AML-193 (cell line): ENCODE measurements at regions not wholly inside any gene's neighbourhood (a gene's known extent, or its start where the extent isn't known, plus 50 kb on each side); places are given as distances from the start of the nearest gene placed in this dataset.

Source experiments
- DNase-seq, 2 experiments: peaks; one replicate each; lab custom pipeline; 2025; lab: John Stamatoyannopoulos, UW

DNA sequence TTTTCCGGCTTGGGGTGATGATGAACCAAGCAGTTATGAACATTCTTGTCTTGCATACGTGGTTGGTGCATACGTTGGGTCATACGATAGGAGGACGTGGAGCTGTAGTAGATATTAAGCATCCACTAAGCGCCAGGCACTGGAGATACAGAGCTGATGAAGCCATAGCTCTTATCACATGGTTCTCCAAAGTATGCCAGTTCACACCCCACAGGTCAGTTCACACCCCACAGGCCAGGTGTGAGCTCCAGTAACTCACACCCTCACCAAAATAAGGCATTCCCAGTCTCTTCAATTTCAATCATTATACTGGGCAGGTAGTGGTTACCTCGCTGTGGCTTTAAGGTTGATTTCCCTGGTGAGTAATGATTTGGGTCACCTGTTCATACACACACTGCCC lies 335.5 kb downstream of the FOXL1 start:
- DNase-seq, result no peak

DNA sequence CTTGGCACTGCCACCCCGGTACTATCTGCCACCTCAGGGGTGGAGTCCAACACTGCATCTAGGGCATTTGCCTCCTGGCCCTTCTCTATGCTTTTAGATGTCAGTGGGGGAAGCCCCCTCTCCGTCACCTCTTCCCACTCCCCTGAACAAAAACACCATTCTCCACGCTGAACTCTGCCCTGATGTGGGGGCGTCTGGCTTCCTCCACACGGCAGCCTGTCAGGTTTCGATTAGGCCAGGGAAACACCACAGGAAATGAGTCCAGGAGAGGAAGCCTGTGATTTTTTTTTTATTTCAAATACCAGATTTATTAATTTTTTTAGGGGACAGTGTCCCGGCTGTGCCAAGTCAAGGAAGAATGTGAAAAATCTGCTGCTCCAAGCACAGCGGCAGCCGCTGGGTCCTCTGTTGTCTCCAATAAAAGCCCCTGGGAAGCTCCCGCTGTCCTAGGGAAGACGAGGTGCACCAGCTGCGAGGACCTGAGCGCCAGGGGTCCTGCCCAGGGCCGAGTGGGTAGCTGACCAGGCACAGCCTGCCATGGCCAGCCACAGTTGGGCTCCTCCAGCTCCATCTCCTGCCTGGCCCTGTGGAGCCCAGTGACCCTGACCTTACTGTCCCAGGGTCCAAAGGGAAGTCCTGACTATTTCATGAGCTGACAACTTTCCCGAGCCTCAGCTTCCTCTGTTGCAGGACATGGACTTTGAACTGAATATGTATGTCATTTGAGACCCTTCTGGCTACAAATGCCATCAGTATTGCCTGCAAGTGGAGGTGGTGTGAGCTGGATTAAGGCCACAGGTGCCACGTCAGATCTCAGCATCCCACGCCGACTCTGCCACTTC lies 336.7 kb downstream of the FOXL1 start:
- no peak for DNase-seq

- no peak for DNase-seq
These were observed 339.4 kb downstream of the FOXL1 start for GRCh38 chr16:86917471-86918365.

GRCh38 chr16:86918637-86919036 lies 340.3 kb downstream of the FOXL1 start:
- DNase-seq, result no peak

DNA sequence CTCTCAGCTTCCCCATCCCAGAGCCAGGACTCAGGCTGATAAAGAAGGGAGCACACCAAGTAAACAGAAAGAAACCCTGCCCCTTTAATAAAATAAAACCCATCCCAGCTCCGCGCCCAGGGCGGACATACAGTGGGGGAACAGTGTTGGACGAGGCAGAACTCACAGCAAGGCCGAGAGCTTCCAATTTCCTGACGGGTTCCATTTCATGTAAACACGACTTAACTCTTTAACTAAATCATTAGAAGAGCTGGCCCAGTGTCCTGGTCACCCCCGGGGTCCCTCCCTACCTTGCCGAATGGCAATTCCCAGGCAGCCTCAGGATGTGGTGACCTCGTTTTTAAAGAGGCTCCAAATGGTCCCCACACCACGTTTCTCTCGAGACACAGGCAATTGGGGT lies 340.7 kb downstream of the FOXL1 start:
- DNase-seq, result no peak

DNA sequence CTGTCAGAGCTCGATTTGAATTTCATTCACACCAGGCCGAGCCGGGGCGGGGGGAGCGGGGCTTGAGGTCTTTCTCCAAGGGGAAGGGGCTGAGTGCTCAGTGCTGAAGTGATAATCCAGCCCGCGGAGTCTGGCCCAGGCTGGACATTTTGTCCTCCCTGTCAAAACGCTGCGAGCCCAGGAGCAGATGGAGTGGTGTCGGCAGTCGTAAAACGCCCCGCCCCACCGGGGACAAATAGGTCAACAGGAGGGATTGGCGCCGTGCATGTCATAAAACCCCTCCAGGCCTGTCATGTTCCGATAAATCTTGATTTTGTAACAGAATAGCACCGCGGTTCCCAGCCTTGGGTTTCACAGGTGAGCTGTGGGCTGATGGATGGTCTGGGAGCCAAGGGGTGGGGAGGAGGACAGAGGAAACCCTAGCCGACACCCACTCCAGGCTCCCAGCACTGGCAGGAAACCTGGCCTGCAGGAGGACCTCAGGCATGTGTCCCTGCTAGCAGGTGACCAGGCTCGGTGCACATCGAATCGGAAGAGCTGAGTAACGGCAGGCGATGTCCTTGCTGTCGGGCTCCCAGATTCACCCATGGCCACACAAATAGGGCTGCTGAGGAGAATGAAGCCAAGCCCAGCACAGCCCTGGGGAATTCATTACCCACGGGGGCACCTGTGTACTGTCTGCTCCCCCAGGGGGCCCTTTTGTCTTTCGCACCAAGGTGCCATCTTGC lies 341.4 kb downstream of the FOXL1 start:
- no peak for DNase-seq

DNA sequence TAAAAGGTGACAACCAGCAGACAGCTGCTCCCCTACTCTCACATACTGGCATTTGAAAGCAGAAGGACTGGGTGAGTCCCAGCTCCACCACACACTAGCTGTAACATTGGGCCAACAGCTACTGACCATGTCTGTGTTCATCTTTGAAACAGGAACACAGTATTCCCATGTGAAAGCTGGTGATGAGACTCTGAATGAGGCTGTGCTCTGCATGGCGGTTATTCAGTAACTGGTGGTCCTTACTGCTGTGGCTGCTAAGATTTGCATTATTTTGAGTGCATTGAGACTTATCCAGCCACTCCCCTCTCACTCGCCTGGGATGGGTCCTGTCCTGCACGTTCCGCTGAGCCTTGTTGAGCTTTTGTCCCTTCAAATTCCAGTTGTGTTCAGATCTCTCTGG lies 342.9 kb downstream of the FOXL1 start:
- no peak for DNase-seq

DNA sequence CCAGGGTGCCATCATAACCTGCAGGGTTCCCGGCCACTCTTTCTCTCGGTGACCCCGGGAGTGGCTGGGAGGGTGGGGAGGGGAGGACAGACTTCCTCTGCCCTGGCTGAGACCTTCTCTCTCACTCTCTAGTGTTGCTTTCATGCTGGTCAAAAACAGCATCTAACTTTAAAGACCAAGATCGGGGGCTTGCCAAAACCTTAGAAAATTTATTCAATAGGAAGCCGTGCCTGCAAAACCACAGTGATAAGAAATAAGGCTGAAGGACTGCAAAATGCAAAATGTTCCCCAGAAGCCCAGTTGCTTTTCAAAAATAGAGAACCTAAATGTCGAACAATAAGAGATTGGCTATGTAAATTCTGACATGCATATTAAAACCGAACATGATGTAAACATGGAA lies 344.0 kb downstream of the FOXL1 start:
- no peak for DNase-seq

DNA sequence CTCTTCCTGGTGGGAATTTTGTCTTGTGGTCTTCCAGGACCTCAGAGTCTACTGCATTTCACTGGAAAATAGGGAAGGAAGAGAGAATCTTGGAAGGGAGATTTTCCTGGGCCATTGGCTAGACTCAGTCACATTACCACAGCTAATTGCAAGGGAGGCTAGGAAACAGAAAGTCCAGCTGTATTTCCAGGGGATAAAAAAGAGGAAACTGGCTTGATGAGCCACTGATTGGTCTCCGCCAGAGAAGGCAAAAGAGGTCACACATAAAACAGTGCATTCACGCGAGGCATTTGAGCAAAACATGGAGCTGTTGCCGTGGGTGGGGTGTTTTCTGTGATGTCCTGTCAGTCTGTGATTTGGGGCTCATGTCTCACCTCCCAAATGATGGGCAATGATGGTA lies 345.3 kb downstream of the FOXL1 start:
- no peak for DNase-seq

DNA sequence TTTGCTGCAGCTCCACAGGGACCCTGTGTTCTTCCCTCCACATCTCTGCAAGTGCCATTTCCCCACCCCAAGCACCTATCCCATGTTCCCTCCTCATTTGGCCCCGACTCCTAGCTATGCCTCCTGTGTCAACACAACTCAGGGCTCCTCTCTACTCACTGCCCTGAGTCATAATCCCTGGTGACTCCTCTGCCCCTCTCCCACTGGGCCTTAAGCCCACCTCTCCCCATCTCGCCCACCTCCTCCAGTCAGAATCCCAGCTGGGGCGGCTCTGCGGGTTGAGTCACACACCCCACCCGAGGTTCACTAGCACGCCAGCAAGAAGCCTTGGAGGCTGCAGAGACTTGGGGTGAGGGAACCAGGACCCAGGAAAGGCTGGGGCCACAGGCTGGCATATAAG lies 346.2 kb downstream of the FOXL1 start:
- no peak for DNase-seq

DNA sequence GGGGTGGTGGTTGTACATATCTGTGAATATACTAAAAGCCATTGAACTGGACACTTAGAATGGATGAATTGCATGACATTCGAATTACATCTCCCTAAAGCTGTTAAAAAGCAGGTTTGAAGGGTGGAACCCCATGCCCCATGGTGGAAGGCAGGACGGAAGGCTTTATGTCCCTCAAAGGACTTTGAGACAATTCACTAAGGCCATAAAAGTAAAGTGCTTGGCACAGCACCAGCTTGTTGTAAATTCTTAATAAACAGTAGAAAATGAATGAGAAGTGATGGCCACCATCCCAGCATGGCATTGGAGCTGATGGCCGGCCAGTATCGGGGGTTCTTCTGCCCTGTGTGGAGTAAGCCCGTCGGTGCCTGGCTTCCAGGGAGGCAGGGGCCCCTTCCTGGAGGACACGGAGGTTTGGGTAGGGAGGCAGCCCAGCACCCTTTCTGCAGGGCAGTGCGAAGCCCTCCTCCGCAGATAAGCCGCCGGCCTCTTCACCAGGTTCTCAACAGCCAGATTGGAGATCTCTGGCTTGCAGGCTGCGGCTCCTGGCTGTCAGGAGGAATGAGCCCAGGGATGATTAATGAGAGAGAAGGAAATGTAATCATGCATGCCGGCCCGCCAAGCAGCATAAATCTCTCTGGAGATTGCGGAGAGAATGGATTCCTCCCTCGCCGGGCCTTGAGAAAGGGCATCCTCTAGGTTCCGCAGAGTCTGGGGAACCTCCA lies 346.9 kb downstream of the FOXL1 start:
- no peak for DNase-seq

- no peak for DNase-seq
These were observed 348.1 kb downstream of the FOXL1 start for GRCh38 chr16:86926181-86927094.

GRCh38 chr16:86927699-86928098 lies 349.4 kb downstream of the FOXL1 start:
- no peak for DNase-seq

DNA sequence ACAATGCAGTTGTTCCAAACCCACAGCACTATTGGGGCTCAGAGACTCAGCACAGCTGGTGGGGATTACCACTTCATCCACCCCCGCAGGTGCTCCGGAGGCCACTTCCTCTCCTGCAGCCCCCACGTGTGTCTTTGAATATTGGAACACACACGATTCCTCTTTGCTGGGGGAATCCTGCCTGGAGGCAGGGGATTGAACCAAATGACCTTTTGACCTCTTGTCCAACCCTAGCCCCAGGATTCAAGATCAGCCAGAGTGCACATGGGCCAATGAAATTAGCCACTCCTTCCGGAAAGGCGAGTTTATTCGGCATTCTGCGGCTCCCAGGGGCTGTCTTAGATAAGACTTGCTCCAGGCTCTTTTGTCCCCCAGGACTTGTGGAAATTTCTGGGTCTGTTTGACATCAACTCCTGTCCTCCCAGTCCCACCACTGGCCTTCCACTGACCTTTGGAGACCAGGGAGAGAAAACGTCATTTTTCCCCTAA lies 350.2 kb downstream of the FOXL1 start:
- DNase-seq, result no peak

DNA sequence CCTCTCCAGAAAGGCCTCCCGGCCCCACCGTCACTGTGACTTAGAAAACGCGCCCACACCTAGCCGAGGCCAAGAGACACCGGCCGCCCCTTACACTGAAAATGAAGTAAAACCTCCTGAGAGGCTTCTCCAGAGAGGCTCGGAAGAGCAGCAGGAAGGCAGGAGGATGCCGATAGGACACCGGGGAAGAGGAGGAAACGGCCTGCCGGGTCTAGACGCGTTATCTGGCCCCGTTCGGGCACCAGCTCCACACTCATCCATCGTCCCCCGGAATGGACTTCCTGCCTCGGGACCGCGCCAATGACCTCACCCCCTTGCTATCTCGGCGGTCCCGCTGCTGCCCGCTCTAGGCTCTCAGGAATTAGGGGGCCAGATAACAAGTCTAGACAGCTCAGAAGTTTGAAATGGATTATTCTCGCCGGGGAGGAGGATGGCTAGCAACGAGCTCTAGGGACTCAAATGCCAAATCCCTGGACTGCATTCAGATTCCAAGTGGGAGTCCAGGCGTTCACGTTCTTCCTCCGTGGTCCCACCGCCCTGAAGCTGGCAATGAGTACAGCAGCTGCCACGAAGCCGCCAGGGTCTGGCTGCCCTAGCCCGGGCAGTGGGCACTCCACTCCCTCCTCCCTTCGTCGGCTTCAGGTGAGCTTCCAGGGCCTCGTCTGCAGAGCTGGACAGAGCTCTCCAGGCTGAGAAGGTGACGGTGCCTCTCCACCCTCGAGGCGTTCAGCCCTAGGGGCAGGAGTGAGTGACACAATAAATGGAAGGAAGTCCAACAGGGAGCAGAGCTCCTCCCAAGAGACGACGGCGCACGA lies 350.9 kb downstream of the FOXL1 start:
- no peak for DNase-seq

DNA sequence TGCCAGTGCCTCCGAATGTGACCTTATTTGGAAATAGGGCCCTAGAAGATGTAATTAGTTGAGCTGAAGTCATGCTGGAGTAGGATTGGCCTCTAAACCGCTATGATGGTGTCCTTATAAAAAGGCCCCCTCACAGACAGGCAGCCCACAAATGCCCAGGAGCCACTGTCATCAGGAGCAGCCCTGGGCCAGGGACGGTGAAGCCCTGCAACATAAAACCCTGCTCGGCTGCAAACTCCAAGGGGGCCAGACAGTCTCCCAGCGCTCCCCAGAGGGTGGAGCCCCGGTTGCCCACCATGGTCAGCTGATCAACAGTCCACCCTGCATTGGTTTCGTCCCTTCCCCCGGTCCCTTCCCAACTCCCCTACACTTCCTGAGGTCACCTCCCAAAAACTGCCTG lies 351.7 kb downstream of the FOXL1 start:
- DNase-seq, result no peak

GRCh38 chr16:86930663-86931373 lies 352.5 kb downstream of the FOXL1 start:
- DNase-seq, result no peak

- DNase-seq, result no peak
These were observed 353.1 kb downstream of the FOXL1 start for GRCh38 chr16:86931410-86931941.
